DMS 273 treated with DMSO at 0.1 percent for 48 hours (cell line): ENCODE measurements at regions not wholly inside any gene's neighbourhood (a gene's known extent, or its start where the extent isn't known, plus 50 kb on each side); places are given as distances from the start of the nearest gene placed in this dataset.

Experiments
- DNase-seq: peaks from one replicate; lab custom pipeline; 2025; lab: John Stamatoyannopoulos, UW

GRCh38 chr5:38099205-38100168, 158.9 kb upstream of the EGFLAM start:
- DNase-seq, result no peak

GRCh38 chr5:38094889-38095288, 163.5 kb upstream of the EGFLAM start:
- no peak for DNase-seq

GRCh38 chr5:38093855-38094254, 164.5 kb upstream of the EGFLAM start:
- DNase-seq, result no peak

- no peak for DNase-seq
These were observed 171.6 kb upstream of the EGFLAM start for GRCh38 chr5:38086777-38087176.

- no peak for DNase-seq
These were observed 178.5 kb upstream of the EGFLAM start for GRCh38 chr5:38079620-38080402.

GRCh38 chr5:38078161-38078560, 180.2 kb upstream of the EGFLAM start:
- no peak for DNase-seq

- DNase-seq, result no peak
These were observed 180.7 kb upstream of the EGFLAM start for GRCh38 chr5:38077652-38078051.

- DNase-seq, result no peak
These were observed 186.3 kb upstream of the EGFLAM start for GRCh38 chr5:38071831-38072694.

GRCh38 chr5:38070304-38070950, 187.9 kb upstream of the EGFLAM start:
- no peak for DNase-seq

- peak; percentile 61 for DNase-seq
These were observed 189.0 kb upstream of the EGFLAM start for GRCh38 chr5:38069360-38069759.

GRCh38 chr5:38060354-38060753, 198.0 kb upstream of the EGFLAM start:
- DNase-seq, result no peak

GRCh38 chr5:38059876-38060275, 198.5 kb upstream of the EGFLAM start:
- DNase-seq, result no peak

- no peak for DNase-seq
These were observed 206.4 kb upstream of the EGFLAM start for GRCh38 chr5:38051711-38052511.

- no peak for DNase-seq
These were observed 208.6 kb upstream of the GDNF start for GRCh38 chr5:38048400-38048799.

- DNase-seq, result no peak
These were observed 206.3 kb upstream of the GDNF start for GRCh38 chr5:38046103-38046502.

- DNase-seq, result no peak
These were observed 205.6 kb upstream of the GDNF start for GRCh38 chr5:38045446-38045845.

GRCh38 chr5:38039826-38040225, 200.0 kb upstream of the GDNF start:
- no peak for DNase-seq

- no peak for DNase-seq
These were observed 199.2 kb upstream of the GDNF start for GRCh38 chr5:38039091-38039490.

GRCh38 chr5:38036765-38037164, 196.9 kb upstream of the GDNF start:
- no peak for DNase-seq

GRCh38 chr5:38032149-38032548, 192.3 kb upstream of the GDNF start:
- DNase-seq, result no peak

- DNase-seq, result no peak
These were observed 191.5 kb upstream of the GDNF start for GRCh38 chr5:38031304-38031703.
